PC-9 (cell line): ENCODE measurements at regions not wholly inside any gene's neighbourhood (a gene's known extent, or its start where the extent isn't known, plus 50 kb on each side); places are given as distances from the start of the nearest gene placed in this dataset.

ENCODE experiments used
- BruUV-seq: library from RNA; stranded (reverse); fragments of 400-500 nt; replicated peaks from 2 replicates; lab custom pipeline; 2021; lab: Mats Ljungman, UMichigan
- CTCF ChIA-PET: fragments of 300-600 bp; sonication (Branson Sonifier 250); formaldehyde crosslinking; loops from one replicate; lab custom pipeline; 2022; ENCODE audit warnings: antibody characterized with exemption; lab: Charles Lee
- POLR2A ChIA-PET: fragments of 300-600 bp; sonication (Branson Sonifier 250); formaldehyde crosslinking; loops from one replicate; lab custom pipeline; 2022; ENCODE audit warnings: antibody characterized with exemption; ENCODE audit not compliant: unreplicated experiment; lab: Charles Lee
- DNase-seq, 2 experiments: peaks; one replicate each; pipeline versions ENCODE4 v3.0.0 to v3.0.0-alpha.2; 2015 to 2022; ENCODE audit warnings: mixed read lengths in 1 of 2
- H2AFZ ChIP-seq: fragments of 200-600 bp; sonication (generic); 2 replicates; pipeline ENCODE4 v1.8.1; 2017; ENCODE audit warnings: antibody characterized with exemption
- H3F3A ChIP-seq: fragments of 200-600 bp; sonication (generic); 2 replicates; pipeline ENCODE4 v1.8.1; 2017; ENCODE audit warnings: antibody characterized with exemption, mild to moderate bottlenecking, low read depth; ENCODE audit not compliant: insufficient read depth
- H3K27ac ChIP-seq: fragments of 200-600 bp; sonication (generic); 2 replicates; pipeline ENCODE4 v1.6.1; 2016; ENCODE audit warnings: mixed run types
- H3K27me3 ChIP-seq: fragments of 200-600 bp; sonication (generic); 2 replicates; pipeline ENCODE4 v1.6.1; 2016; ENCODE audit warnings: low read depth, mixed run types; ENCODE audit not compliant: insufficient read depth
- H3K36me3 ChIP-seq: fragments of 200-600 bp; sonication (generic); 2 replicates; pipeline ENCODE4 v1.6.1; 2016; ENCODE audit warnings: low read depth, mixed run types
- H3K4me1 ChIP-seq: fragments of 200-600 bp; sonication (generic); replicated peaks from 2 replicates; pipeline ENCODE4 v1.6.1; 2016; ENCODE audit warnings: mixed run types; ENCODE audit not compliant: insufficient read depth
- H3K4me2 ChIP-seq: fragments of 200-600 bp; sonication (generic); 2 replicates; pipeline ENCODE4 v1.6.1; 2017; ENCODE audit warnings: mixed run types
- H3K4me3 ChIP-seq: fragments of 200-600 bp; sonication (generic); 2 replicates; pipeline ENCODE4 v1.6.1; 2016; ENCODE audit warnings: mixed run types
- H3K79me2 ChIP-seq: fragments of 200-600 bp; sonication (generic); 2 replicates; pipeline ENCODE4 v1.6.1; 2017; ENCODE audit warnings: low read depth, mixed run types
- H3K9me2 ChIP-seq: fragments of 200-600 bp; sonication (generic); 2 replicates; pipeline ENCODE4 v1.8.1; 2017; ENCODE audit warnings: mild to moderate bottlenecking; ENCODE audit not compliant: insufficient read depth
- H3K9me3 ChIP-seq: fragments of 200-600 bp; sonication (generic); 2 replicates; pipeline ENCODE4 v1.8.1; 2016; ENCODE audit warnings: low read depth; ENCODE audit not compliant: insufficient read depth
- H4K20me1 ChIP-seq: fragments of 200-600 bp; sonication (generic); 2 replicates; pipeline ENCODE4 v1.8.1; 2017; ENCODE audit not compliant: insufficient read depth
- EZH2 ChIP-seq: fragments of 200-600 bp; sonication (generic); IDR thresholded peaks from 2 replicates; pipeline ENCODE4 v1.8.0; 2017; ENCODE audit warnings: antibody characterized with exemption, low read depth
- intact Hi-C: fragments of 100-400 bp; cut with micrococcal nuclease; formaldehyde crosslinking; loops from one replicate; pipeline ENCODE4 v1.10.0; 2022; ENCODE audit not compliant: unreplicated experiment
- TF ChIP-seq, protein P1 (sequence below): fragments of 200-600 bp; sonication (generic); conservative IDR thresholded peaks from 2 replicates; pipeline ENCODE4 v1.6.1; 2017; ENCODE audit warnings: mixed run types, antibody characterized with exemption, mild to moderate bottlenecking, moderate library complexity

GRCh38 chr3:104832530-104832929 is 534.2 kb upstream of the ALCAM start:
- no peak overlapping the region for H3K27ac ChIP-seq
- H3F3A ChIP-seq, result no peaks in the 10 kb centered on the region
- no peak for TF ChIP-seq EZH2
- TF ChIP-seq, protein P1, sequence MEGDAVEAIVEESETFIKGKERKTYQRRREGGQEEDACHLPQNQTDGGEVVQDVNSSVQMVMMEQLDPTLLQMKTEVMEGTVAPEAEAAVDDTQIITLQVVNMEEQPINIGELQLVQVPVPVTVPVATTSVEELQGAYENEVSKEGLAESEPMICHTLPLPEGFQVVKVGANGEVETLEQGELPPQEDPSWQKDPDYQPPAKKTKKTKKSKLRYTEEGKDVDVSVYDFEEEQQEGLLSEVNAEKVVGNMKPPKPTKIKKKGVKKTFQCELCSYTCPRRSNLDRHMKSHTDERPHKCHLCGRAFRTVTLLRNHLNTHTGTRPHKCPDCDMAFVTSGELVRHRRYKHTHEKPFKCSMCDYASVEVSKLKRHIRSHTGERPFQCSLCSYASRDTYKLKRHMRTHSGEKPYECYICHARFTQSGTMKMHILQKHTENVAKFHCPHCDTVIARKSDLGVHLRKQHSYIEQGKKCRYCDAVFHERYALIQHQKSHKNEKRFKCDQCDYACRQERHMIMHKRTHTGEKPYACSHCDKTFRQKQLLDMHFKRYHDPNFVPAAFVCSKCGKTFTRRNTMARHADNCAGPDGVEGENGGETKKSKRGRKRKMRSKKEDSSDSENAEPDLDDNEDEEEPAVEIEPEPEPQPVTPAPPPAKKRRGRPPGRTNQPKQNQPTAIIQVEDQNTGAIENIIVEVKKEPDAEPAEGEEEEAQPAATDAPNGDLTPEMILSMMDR, result no peak
- no peak for DNase-seq
- no TSS peak for BruUV-seq
- no peaks in the 10 kb centered on the region for H3K36me3 ChIP-seq
- no peaks in the 10 kb centered on the region for H3K79me2 ChIP-seq
- no peaks in the 10 kb centered on the region for H3K27me3 ChIP-seq
- H3K4me2 ChIP-seq, result no peak overlapping the region
- intact Hi-C loops, result no loop called here
- H3K9me2 ChIP-seq, result no peaks in the 10 kb centered on the region
- no peak overlapping the region for H2AFZ ChIP-seq
- H3K9me3 ChIP-seq, result no peaks in the 10 kb centered on the region
- POLR2A ChIA-PET, result no interaction called here
- CTCF ChIA-PET, result no interaction called here
- no peak overlapping the region for H3K4me3 ChIP-seq
- no peaks in the 10 kb centered on the region for H4K20me1 ChIP-seq
- no peaks in the 10 kb centered on the region for H3K4me1 ChIP-seq

DNA sequence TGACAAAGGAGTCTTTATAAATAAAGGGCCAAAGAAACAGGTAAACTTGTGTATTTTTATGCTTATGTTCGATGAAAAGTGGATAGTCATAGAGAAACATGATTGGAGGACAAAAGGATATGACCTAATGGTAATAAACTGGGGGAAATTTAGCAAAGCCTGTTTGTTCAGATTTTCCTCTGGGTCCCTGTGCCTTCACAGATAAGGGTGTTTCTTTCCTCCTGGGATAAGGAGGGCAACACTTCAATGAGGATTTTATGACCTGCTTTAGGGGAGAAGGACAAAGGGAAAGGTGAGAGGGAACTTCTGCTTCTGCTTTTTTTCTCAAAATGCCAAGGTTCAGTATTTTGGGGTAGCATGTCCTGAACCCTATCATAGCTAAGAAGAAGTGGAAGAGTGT is 531.3 kb upstream of the ALCAM start:
- Histone ChIP-seq H3K27ac (no peak overlapping the region), H3K27me3 (no peaks in the 10 kb centered on the region), H2AFZ (no peak overlapping the region), H3F3A (no peaks in the 10 kb centered on the region), H3K36me3 (no peaks in the 10 kb centered on the region), H4K20me1 (no peaks in the 10 kb centered on the region), H3K4me2 (no peak overlapping the region), H3K9me3 (no peaks in the 10 kb centered on the region), H3K4me1 (no peaks in the 10 kb centered on the region), H3K4me3 (no peak overlapping the region), H3K79me2 (no peaks in the 10 kb centered on the region), H3K9me2 (no peaks in the 10 kb centered on the region)
- no peak for DNase-seq
- TF ChIP-seq, protein P1, result no peak
- no peak for TF ChIP-seq EZH2
- no TSS peak for BruUV-seq
- CTCF ChIA-PET, result no interaction called here
- POLR2A ChIA-PET, result interaction anchor here (0.6 kb wide), 1 partner anchor 305 kb away, joined by 3 read pairs; no protein-coding TSS in a partner anchor
- intact Hi-C loops, result no loop called here

GRCh38 chr3:104846270-104846669 is 520.4 kb upstream of the ALCAM start:
- intact Hi-C loops, result no loop called here
- CTCF ChIA-PET, result no interaction called here

More at GRCh38 chr3:104846270-104846669, 520.4 kb upstream of the ALCAM start:
- peaks cover 5% of the 10 kb centered on the region; the same call in 1 of the 2 replicates for H3K9me3 ChIP-seq
- no peaks in the 10 kb centered on the region for H3K36me3 ChIP-seq
- H4K20me1 ChIP-seq, result no peaks in the 10 kb centered on the region
- no peaks in the 10 kb centered on the region for H3K4me1 ChIP-seq
- POLR2A ChIA-PET, result no interaction called here
- DNase-seq, result no peak
- no peaks in the 10 kb centered on the region for H3K27me3 ChIP-seq
- no peaks in the 10 kb centered on the region for H3F3A ChIP-seq
- H3K79me2 ChIP-seq, result no peaks in the 10 kb centered on the region
- TF ChIP-seq, protein P1, result no peak
- TF ChIP-seq EZH2, result no peak
- no peak overlapping the region for H2AFZ ChIP-seq
- no peak overlapping the region for H3K4me3 ChIP-seq
- H3K9me2 ChIP-seq, result no peaks in the 10 kb centered on the region
- no peak overlapping the region for H3K27ac ChIP-seq
- no TSS peak for BruUV-seq
- H3K4me2 ChIP-seq, result no peak overlapping the region
